Liver (tissue), 8 donors: ENCODE measurements at regions not wholly inside any gene's neighbourhood (a gene's known extent, or its start where the extent isn't known, plus 50 kb on each side); places are given as distances from the start of the nearest gene placed in this dataset.

Experiments used
- DNase-seq: peaks from one replicate; pipeline ENCODE4 v3.0.0-alpha.2; 2017; ENCODE audit warnings: low spot score
- H3K27ac ChIP-seq, 2 donors: one replicate each; pipeline ENCODE4 v1.7.0; 2013; ENCODE audit warnings: inconsistent platforms in 2 of 2, low read length in 2 of 2, control low read depth in 1 of 2, low read depth in 1 of 2, mild to moderate bottlenecking in 1 of 2
- H3K27me3 ChIP-seq, 4 donors: one replicate each; pipeline versions ENCODE4 v1.6.1 to v1.7.0; 2013; ENCODE audit warnings: low read length in 3 of 4, inconsistent platforms in 1 of 4, mild to moderate bottlenecking in 1 of 4, moderate library complexity in 1 of 4; ENCODE audit not compliant: control insufficient read depth in 4 of 4, insufficient read depth in 4 of 4
- H3K36me3 ChIP-seq, 4 donors: one replicate each; pipeline versions ENCODE4 v1.6.1 to v1.7.0; 2013; ENCODE audit warnings: low read length in 3 of 4, mild to moderate bottlenecking in 3 of 4, low read depth in 1 of 4, moderate library complexity in 1 of 4; ENCODE audit not compliant: control insufficient read depth in 4 of 4, insufficient read depth in 3 of 4
- H3K4me1 ChIP-seq, 4 donors: one replicate each; pipeline versions ENCODE4 v1.6.1 to v1.7.0; 2013; ENCODE audit warnings: low read length in 3 of 4, mild to moderate bottlenecking in 3 of 4, moderate library complexity in 1 of 4; ENCODE audit not compliant: control insufficient read depth in 4 of 4, insufficient read depth in 4 of 4
- H3K4me3 ChIP-seq, 3 donors: one replicate each; pipeline versions ENCODE4 v1.6.1 to v1.7.0; 2013; ENCODE audit warnings: low read length in 3 of 3, control low read depth in 1 of 3, low read depth in 1 of 3, mild to moderate bottlenecking in 1 of 3
- H3K9ac ChIP-seq, 2 donors: one replicate each; pipeline ENCODE4 v1.7.0; 2013; ENCODE audit warnings: low read length in 2 of 2, mild to moderate bottlenecking in 2 of 2, moderate library complexity in 2 of 2, control low read depth in 1 of 2, low read depth in 1 of 2
- H3K9me3 ChIP-seq, 4 donors: one replicate each; pipeline versions ENCODE4 v1.6.1 to v1.7.0; 2013; ENCODE audit warnings: low read length in 3 of 4; ENCODE audit not compliant: control insufficient read depth in 4 of 4
- EGR1 ChIP-seq, 2 donors: IDR thresholded peaks; 2 replicates each; pipeline ENCODE4 v1.6.1; 2016 to 2018; ENCODE audit warnings: antibody characterized with exemption in 2 of 2, low read depth in 2 of 2
- FOXA2 ChIP-seq: IDR thresholded peaks from 2 replicates; pipeline ENCODE4 v1.6.1; 2016; ENCODE audit warnings: antibody characterized with exemption
- GABPA ChIP-seq, 2 donors: IDR thresholded peaks in 1 of 2; conservative IDR thresholded peaks in 1 of 2; 2 replicates each; pipeline ENCODE4 v1.6.1; 2016; ENCODE audit warnings: antibody characterized with exemption in 2 of 2, mild to moderate bottlenecking in 1 of 2, moderate library complexity in 1 of 2
- HNF4A ChIP-seq, 2 donors: conservative IDR thresholded peaks; 2 replicates each; pipeline ENCODE4 v1.6.1; 2016; ENCODE audit warnings: antibody characterized with exemption in 2 of 2, mild to moderate bottlenecking in 2 of 2
- HNF4G ChIP-seq: IDR thresholded peaks from 2 replicates; pipeline ENCODE4 v1.6.1; 2016; ENCODE audit warnings: antibody characterized with exemption
- JUND ChIP-seq, 2 donors: IDR thresholded peaks; 2 replicates each; pipeline ENCODE4 v1.6.1; 2016; ENCODE audit warnings: antibody characterized with exemption in 2 of 2
- NR2F2 ChIP-seq: IDR thresholded peaks from 2 replicates; pipeline ENCODE4 v1.6.1; 2016; ENCODE audit warnings: antibody characterized with exemption
- RAD21 ChIP-seq, 2 donors: IDR thresholded peaks; 2 replicates each; pipeline ENCODE4 v1.6.1; 2016; ENCODE audit warnings: antibody characterized with exemption in 2 of 2, mild to moderate bottlenecking in 2 of 2
- RXRA ChIP-seq, 2 donors: IDR thresholded peaks; 2 replicates each; pipeline ENCODE4 v1.6.1; 2017 to 2018; ENCODE audit warnings: antibody characterized with exemption in 2 of 2, mild to moderate bottlenecking in 1 of 2
- SP1 ChIP-seq: IDR thresholded peaks from 2 replicates; pipeline ENCODE4 v1.6.1; 2018; ENCODE audit warnings: antibody characterized with exemption, mild to moderate bottlenecking
- TAF1 ChIP-seq: conservative IDR thresholded peaks from 2 replicates; pipeline ENCODE4 v1.6.1; 2016; ENCODE audit warnings: antibody characterized with exemption, mild to moderate bottlenecking
- WGBS: extraction: QIAGEN DNeasy Blood & Tissue Kit; methylation state at CpG from one replicate; pipeline ENCODE4 v1.1.7; 2013; 5-methylcytosine and 5-hydroxymethylcytosine counted together
- TF ChIP-seq, protein P1 (sequence below): fragments of 150-350 bp; IDR thresholded peaks from 2 replicates; pipeline ENCODE4 v1.5.1; 2017; ENCODE audit warnings: improper control_type of control experiment, low read depth, low read length; ENCODE audit not compliant: missing input control
- TF ChIP-seq, protein P2 (sequence below): IDR thresholded peaks from 2 replicates; pipeline ENCODE4 v1.6.1; 2016; ENCODE audit warnings: antibody characterized with exemption
- donor health status: healthy.
- donor health status: healthy.
- donor health status: healthy.
- donor health status: healthy.
- donor health status: healthy.

DNA sequence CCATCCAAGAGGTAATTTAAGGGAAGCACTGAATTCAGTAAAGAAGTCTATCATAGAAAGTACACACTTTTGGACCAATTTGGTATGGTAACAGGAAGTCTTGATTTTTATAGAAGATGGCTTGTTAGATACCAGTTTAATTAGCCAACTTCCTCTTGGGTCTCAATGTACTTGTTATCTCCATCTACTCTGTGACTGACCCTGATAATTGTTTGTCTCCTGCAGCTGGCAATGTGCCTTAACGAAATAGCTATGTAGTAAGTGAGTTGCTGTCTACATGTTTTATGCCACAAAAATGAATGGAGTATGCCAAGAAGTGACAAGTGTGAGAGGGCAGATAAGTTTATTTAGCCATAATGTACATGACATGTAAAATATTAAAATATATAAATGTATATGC, 410.5 kb upstream of the MAN1A1 start:
- no peak for DNase-seq
- H3K9ac ChIP-seq = no peak overlapping the region
- H3K27ac ChIP-seq = no peak overlapping the region
- TF ChIP-seq GABPA (IDR thresholded peaks at IDR 0.05 in 1 of 2, conservative IDR thresholded peaks at IDR 0.05 in 1 of 2) = no peak
- TF ChIP-seq SP1 = no peak
- TF ChIP-seq JUND (IDR thresholded peaks at IDR 0.05) = no peak
- no peak for TF ChIP-seq RAD21 (IDR thresholded peaks at IDR 0.05)
- TF ChIP-seq HNF4G = no peak
- no peak for TF ChIP-seq HNF4A (conservative IDR thresholded peaks at IDR 0.05)
- TF ChIP-seq, protein P1, sequence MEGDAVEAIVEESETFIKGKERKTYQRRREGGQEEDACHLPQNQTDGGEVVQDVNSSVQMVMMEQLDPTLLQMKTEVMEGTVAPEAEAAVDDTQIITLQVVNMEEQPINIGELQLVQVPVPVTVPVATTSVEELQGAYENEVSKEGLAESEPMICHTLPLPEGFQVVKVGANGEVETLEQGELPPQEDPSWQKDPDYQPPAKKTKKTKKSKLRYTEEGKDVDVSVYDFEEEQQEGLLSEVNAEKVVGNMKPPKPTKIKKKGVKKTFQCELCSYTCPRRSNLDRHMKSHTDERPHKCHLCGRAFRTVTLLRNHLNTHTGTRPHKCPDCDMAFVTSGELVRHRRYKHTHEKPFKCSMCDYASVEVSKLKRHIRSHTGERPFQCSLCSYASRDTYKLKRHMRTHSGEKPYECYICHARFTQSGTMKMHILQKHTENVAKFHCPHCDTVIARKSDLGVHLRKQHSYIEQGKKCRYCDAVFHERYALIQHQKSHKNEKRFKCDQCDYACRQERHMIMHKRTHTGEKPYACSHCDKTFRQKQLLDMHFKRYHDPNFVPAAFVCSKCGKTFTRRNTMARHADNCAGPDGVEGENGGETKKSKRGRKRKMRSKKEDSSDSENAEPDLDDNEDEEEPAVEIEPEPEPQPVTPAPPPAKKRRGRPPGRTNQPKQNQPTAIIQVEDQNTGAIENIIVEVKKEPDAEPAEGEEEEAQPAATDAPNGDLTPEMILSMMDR = no peak
- TF ChIP-seq, protein P2, sequence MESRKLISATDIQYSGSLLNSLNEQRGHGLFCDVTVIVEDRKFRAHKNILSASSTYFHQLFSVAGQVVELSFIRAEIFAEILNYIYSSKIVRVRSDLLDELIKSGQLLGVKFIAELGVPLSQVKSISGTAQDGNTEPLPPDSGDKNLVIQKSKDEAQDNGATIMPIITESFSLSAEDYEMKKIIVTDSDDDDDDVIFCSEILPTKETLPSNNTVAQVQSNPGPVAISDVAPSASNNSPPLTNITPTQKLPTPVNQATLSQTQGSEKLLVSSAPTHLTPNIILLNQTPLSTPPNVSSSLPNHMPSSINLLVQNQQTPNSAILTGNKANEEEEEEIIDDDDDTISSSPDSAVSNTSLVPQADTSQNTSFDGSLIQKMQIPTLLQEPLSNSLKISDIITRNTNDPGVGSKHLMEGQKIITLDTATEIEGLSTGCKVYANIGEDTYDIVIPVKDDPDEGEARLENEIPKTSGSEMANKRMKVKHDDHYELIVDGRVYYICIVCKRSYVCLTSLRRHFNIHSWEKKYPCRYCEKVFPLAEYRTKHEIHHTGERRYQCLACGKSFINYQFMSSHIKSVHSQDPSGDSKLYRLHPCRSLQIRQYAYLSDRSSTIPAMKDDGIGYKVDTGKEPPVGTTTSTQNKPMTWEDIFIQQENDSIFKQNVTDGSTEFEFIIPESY = no peak
- TF ChIP-seq NR2F2 = no peak
- no peak for TF ChIP-seq RXRA (IDR thresholded peaks at IDR 0.05)
- no peaks in the 10 kb centered on the region for H3K36me3 ChIP-seq
- peaks cover 0 to 2% (median 0%) of the 10 kb centered on the region in 4 donors for H3K27me3 ChIP-seq
- no peak overlapping the region for H3K4me3 ChIP-seq
- H3K4me1 ChIP-seq = no peaks in the 10 kb centered on the region
- H3K9me3 ChIP-seq = no peaks in the 10 kb centered on the region
- 72% methylated on average over 1 of the region's 1 CpG for WGBS

DNA sequence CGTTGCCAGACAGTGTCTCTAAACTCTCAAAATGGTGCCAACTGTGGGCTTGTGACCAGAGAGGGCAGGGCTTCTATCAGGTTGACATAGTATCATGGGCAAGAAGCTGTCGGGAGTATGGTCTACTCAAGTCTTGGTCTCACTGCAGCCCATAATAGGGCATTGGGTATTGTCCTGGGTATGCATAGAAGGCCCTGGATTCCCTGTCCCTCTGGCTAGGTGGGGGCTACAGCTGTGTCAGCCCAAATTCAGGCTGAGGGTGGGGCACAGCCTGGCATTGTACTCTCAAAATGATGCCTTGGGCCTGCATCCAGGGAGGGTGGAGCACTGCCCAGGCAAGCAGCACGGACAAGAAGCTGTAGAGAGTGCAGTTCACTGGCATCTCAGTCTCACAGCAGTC, 408.8 kb upstream of the MAN1A1 start:
- DNase-seq = no peak
- TF ChIP-seq GABPA (IDR thresholded peaks at IDR 0.05 in 1 of 2, conservative IDR thresholded peaks at IDR 0.05 in 1 of 2) = no peak
- no peak for TF ChIP-seq TAF1
- no peak for TF ChIP-seq FOXA2
- no peak for TF ChIP-seq RXRA (IDR thresholded peaks at IDR 0.05)
- TF ChIP-seq, protein P2 = no peak
- TF ChIP-seq, protein P1 = no peak
- TF ChIP-seq NR2F2 = no peak
- no peak for TF ChIP-seq HNF4G
- TF ChIP-seq RAD21 (IDR thresholded peaks at IDR 0.05) = no peak
- no peak for TF ChIP-seq EGR1 (IDR thresholded peaks at IDR 0.05; ENCODE audit: low read depth in 2 of 2)
- 80% methylated on average over 3 of the region's 3 CpGs for WGBS

More for the DNA sequence above, 408.8 kb upstream of the MAN1A1 start:
- Histone ChIP-seq H3K9me3 (no peaks in the 10 kb centered on the region), H3K36me3 (no peaks in the 10 kb centered on the region), H3K9ac (no peak overlapping the region), H3K27me3 (peaks cover 0 to 2% (median 0%) of the 10 kb centered on the region in 4 donors), H3K4me1 (no peaks in the 10 kb centered on the region), H3K4me3 (no peak overlapping the region), H3K27ac (no peak overlapping the region)
